ENCODE measurements at regions not wholly inside any gene's neighbourhood (a gene's known extent, or its start where the extent isn't known, plus 50 kb on each side); places are given as distances from the start of the nearest gene placed in this dataset.
"Not testable (repeated sequence)": the region's sequence is repeated elsewhere in the genome, so short reads cannot be mapped to it uniquely, and the experiment has no call there.

- no peak for DNase-seq
Observed at GRCh38 chr4:117014236-117014635, 71.1 kb downstream of the TRAM1L1 start.

GRCh38 chr4:117010671-117011070 lies 74.7 kb downstream of the TRAM1L1 start:
- no peak for DNase-seq

DNA sequence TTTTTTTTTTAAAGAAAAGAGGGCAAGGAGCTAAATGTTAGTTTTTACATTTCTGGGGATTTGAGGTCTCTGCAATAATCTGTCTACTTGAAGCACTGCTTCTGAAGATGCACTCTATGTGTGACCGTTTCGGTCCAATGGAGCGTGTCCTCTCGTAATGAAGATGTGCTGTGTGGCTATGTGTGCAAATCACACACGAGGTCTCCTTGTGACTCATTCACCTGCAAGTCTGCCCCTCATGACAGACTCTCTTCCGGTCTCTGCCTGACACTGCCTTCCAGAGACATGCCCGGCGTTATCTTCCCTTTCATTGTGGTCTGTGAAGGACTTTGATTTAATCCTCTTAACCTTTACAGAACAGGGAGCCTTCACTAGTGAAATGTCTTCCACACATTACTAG lies 84.3 kb downstream of the TRAM1L1 start:
- DNase-seq = no peak

GRCh38 chr4:116982656-116983055 lies 102.7 kb downstream of the TRAM1L1 start:
- DNase-seq = no peak

- DNase-seq = not testable (repeated sequence)
Observed at GRCh38 chr4:116980436-116980835, 104.9 kb downstream of the TRAM1L1 start.

- no peak for DNase-seq
Observed at GRCh38 chr4:116959045-116959444, 126.3 kb downstream of the TRAM1L1 start.

DNA sequence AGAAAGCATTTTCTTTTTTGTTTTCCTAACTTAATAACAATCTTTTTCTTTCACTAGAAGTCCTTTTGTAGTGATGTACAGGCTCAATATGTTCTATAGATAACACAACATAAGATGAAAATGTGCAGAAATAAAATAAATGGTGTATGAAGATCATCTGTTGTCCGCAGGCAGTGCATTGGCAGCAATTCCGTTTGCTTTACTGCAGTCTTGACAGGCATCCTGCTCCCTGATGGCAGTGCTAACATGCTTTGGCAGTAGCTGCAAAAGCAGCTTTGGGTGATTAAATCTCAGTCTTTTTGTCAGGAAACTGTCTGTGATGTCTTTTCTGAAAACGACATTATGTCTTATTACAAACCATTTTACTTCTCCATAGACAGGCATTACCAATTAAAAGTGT lies 131.4 kb downstream of the TRAM1L1 start:
- no peak for DNase-seq

- no peak for DNase-seq
Observed at GRCh38 chr4:116952530-116953136, 132.7 kb downstream of the TRAM1L1 start.

GRCh38 chr4:116949856-116950255 lies 135.5 kb downstream of the TRAM1L1 start:
- no peak for DNase-seq

DNA sequence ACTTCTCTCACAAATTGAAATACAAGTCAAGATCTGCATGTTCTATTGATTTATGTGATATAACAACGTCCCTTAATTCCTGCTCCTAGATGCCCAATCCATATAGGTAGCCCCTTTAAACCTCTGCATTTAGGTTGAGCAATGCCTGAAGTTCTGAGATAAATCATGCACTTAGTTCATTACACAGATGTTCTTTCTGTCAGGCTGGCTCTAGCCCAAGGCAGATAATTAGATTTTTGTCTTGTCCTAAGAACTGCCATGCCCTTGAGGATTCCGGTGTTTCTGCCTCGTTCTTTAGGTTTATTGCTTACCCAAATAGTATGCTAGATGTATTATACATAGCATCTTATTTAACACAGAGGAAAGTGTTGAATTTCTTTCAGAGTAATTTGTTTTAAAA lies 143.1 kb downstream of the TRAM1L1 start:
- no peak for DNase-seq

GRCh38 chr4:116930329-116930728 lies 155.0 kb downstream of the TRAM1L1 start:
- no peak for DNase-seq

DNA sequence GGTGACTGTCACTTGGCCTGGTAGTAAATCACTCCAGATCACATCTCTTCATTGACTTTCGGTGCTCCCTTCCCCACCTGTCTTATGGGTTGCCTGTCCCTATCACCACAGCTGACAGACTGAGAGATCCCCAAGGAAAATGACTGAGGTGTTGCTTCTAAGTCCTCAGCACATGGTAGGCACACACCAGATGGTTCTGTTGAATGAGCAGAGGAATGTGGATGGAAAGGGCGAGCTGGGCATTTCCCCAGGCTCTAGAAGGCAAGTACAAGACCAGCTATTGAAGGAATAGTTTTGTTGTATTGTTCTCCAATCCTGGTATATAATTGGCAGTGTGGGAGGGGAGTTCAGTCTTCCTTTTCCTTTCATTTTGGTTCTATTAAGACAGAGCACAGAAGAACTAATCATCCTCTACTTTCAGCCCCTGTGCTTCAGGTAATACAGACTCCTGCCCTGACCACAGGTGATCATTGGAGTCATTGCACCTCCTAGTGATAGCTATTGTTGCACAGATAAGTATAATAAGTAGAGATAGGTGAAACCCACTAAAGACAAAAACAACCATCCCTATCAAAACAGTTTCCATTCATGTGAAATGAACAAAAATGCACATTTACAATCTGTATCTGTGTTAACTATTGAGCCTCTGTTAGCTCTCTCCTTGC lies 158.6 kb downstream of the TRAM1L1 start:
- DNase-seq = no peak

GRCh38 chr4:116925900-116926457 lies 159.4 kb downstream of the TRAM1L1 start:
- no peak for DNase-seq

GRCh38 chr4:116923389-116923788 lies 162.0 kb downstream of the TRAM1L1 start:
- DNase-seq = no peak

GRCh38 chr4:116913451-116913850 lies 171.9 kb downstream of the TRAM1L1 start:
- DNase-seq = no peak

- DNase-seq = no peak
Observed at GRCh38 chr4:116906758-116907157, 178.6 kb downstream of the TRAM1L1 start.

DNA sequence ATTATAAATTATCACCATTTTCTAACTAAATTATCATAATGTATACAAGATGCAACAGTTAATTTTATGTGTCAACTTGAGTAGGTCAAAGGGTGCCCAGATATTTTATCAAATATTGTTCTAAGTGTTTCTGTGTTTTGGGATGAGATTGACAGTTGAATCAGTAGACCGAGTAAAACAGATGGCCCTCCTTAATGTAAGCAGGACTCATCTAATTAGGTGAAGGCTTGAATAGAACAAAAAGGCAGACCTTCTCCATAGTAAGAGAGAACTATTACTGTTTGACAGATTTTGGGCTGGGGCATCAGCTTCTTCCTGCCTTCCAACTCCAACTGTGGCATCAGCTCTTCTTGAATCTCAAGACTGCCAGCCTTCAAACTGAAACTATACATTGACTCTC lies 185.8 kb downstream of the TRAM1L1 start:
- DNase-seq = no peak

DNA sequence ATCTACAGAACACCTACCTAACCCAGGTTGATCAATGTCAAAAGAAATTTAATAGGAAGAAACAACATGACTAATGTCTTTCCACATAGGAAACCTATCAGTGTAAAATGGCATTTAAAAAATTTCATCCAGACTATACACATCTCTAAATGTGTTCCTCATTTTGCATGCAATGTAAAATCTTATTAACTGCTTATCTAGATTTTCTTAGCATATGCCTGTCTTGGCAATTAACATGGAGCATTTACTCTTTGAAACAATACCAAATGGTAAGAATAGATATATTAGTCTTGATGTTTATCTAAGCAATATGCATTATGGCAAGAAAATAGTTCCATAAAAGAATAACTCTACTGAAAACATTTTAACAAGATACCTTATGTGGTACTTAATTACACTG lies 199.8 kb downstream of the TRAM1L1 start:
- no peak for DNase-seq

GRCh38 chr4:116882503-116882902 lies 202.9 kb downstream of the TRAM1L1 start:
- DNase-seq = no peak

DNA sequence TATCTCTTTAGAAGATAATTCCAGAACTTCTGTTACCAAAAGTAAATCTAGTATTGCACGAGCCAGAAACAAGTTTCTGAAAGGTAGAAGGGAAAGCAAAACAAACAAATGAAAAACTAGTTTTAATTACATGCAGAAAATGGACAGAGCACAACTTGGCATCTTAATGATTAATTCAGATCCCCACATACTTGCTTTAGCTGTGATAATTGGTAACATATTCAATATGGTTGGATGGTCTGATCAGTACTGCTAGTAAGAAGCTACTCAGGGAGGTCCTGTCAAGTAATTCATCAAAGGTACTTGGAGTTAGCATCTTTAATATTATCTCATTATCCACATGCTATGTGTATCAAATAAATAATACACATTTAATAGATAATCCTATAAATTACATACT lies 204.3 kb downstream of the TRAM1L1 start:
- DNase-seq = no peak

GRCh38 chr4:116880625-116881024 lies 204.8 kb downstream of the TRAM1L1 start:
- DNase-seq = no peak

DNA sequence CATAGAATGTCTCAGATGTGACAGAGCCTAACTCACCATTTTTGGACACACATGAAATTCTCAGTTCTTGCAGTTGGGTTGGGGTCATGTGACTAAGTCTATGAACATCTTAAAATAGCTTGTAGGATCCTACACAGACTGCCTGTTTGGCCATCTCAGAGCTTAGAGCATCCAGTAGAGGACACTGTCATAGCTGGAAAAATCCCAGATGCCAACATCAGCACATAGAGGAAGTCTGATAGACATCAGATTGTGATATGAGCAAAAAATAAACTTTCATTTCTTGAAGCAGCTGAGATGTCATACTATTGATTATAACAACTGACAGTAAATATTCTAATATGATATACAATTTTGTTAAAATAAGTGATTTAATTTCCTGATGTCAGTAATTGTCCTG lies 207.1 kb downstream of the TRAM1L1 start:
- DNase-seq = no peak

GRCh38 chr4:116877069-116877468 lies 208.3 kb downstream of the TRAM1L1 start:
- DNase-seq = no peak

DNA sequence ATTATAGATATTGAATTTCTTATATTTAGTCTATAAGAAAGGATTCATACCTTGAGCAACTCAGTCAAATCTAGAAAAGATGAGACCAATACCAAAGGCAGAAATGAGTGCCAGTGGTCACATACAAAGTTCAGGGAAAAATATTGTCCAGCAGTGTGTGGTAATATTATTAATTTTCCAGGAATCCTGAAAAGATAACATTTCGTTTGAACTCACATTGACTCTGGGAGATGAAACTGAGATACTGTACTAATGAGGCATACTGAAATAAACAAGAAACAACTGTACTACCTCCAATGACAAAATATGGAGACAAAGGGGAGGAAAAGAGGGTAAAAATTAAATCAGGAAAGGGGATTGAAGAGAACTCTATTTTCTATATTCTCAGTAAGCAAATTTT lies 212.4 kb downstream of the TRAM1L1 start:
- no peak for DNase-seq

- no peak for DNase-seq
Observed at GRCh38 chr4:116872308-116872707, 213.1 kb downstream of the TRAM1L1 start.

All from activated CD4-positive, alpha-beta T cell treated with anti-CD3 and anti-CD28 coated beads for 4 hours (primary cell).